ENCODE measurements at regions not wholly inside any gene's neighbourhood (a gene's known extent, or its start where the extent isn't known, plus 50 kb on each side); places are given as distances from the start of the nearest gene placed in this dataset.

DNA sequence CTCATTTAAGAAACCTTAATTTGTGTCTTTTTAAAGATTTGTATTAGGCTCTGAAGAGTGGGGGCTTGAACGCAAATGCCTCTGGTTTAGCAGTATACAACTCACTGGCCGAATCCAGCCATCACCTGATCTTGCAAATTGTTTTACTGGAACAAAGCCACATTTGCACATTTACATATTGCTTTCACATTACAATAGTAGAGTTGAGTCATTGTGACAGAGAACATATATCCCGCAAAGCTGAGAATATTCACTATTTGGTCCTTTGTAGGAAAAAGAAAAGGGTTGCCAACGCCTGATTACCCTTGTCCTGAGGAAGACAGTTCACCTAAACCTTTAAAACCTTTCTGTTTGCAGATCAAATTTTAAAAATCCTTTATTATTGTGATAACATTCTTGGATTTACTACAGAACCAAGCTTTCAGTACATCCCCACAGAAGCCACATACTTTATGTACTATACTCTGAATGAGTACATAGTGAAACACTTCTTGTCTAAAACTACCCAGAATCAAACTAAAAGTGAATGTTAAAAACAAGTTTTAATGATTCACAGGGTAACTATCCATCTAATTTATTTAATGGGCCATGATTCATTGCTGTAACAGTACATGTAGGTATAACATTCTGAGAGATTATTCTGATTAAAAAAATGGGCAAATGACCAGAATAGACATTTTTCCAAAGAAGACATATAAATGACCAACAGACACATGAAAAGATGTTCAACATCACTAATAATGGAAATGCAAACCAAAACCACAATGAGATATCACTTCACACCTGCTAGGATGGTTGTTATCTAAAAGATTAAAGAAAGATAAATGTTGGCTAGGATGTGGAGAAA lies 161.0 kb downstream of the SLC25A46 start:
- H3K27me3 ChIP-seq (ENCODE audit: low read depth, low read length), result no peaks in the 10 kb centered on the region
- H3K27ac ChIP-seq (ENCODE audit: low read length), result no peak overlapping the region
- no peak overlapping the region for H3K4me3 ChIP-seq (ENCODE audit: low read depth in 1 of 2, low read length in 2 of 2)
- H3K4me1 ChIP-seq (ENCODE audit: control insufficient read depth in 1 of 2, insufficient read depth in 2 of 2, low read length in 2 of 2), result no peaks in the 10 kb centered on the region
- H3K36me3 ChIP-seq (ENCODE audit: control insufficient read depth in 1 of 2, insufficient read depth in 2 of 2, low read length in 2 of 2), result no peaks in the 10 kb centered on the region
- no peaks in the 10 kb centered on the region for H3K9me3 ChIP-seq (ENCODE audit: control insufficient read depth in 1 of 2, low read length in 2 of 2)

DNA sequence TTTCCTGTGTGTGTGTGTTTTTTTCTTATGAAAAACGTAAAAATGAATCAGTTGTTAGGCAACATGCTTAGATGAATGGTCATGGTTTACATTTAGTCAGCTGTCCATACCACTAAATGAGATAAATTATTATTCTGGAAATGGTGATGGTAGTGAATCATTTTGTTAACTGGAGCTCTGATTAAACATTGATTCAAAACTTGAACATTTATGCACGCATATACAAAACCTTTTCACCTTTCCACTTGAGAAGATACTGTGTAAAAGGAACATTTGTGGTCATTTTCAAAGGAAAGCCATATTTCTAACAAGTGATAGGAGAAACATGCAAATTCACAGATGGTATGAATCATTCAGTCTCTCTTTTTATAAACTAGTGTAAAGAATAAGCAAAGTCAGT lies 162.0 kb downstream of the SLC25A46 start:
- Histone ChIP-seq H3K4me3 (ENCODE audit: low read depth in 1 of 2, low read length in 2 of 2) (no peak overlapping the region), H3K36me3 (ENCODE audit: control insufficient read depth in 1 of 2, insufficient read depth in 2 of 2, low read length in 2 of 2) (no peaks in the 10 kb centered on the region), H3K9me3 (ENCODE audit: control insufficient read depth in 1 of 2, low read length in 2 of 2) (no peaks in the 10 kb centered on the region), H3K27ac (ENCODE audit: low read length) (no peak overlapping the region), H3K4me1 (ENCODE audit: control insufficient read depth in 1 of 2, insufficient read depth in 2 of 2, low read length in 2 of 2) (no peaks in the 10 kb centered on the region), H3K27me3 (ENCODE audit: low read depth, low read length) (no peaks in the 10 kb centered on the region)

DNA sequence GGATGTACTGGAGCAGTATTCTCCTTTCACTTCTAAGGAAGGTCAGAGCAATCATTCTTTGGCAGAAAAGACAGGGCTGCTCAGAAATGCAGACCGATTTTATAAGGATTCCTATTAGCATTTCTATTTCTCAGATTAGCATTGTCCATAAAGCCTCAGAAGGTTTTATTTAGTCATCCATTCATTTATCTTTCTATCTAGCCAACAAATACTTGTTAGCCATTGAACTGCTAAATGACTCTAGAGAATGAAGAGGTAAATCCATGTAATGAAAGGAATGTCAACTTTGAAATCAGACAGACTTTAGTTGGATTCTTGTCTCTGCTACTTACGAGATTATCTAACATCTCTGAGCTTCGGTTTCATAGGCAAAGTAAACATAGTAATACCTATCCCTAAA lies 165.2 kb downstream of the SLC25A46 start:
- H3K9me3 ChIP-seq (ENCODE audit: control insufficient read depth in 1 of 2, low read length in 2 of 2), result no peaks in the 10 kb centered on the region
- H3K4me3 ChIP-seq (ENCODE audit: low read depth in 1 of 2, low read length in 2 of 2), result no peak overlapping the region
- H3K4me1 ChIP-seq (ENCODE audit: control insufficient read depth in 1 of 2, insufficient read depth in 2 of 2, low read length in 2 of 2), result no peaks in the 10 kb centered on the region
- no peaks in the 10 kb centered on the region for H3K27me3 ChIP-seq (ENCODE audit: low read depth, low read length)
- H3K36me3 ChIP-seq (ENCODE audit: control insufficient read depth in 1 of 2, insufficient read depth in 2 of 2, low read length in 2 of 2), result no peaks in the 10 kb centered on the region
- H3K27ac ChIP-seq (ENCODE audit: low read length), result no peak overlapping the region

GRCh38 chr5:110908848-110909247 lies 162.7 kb upstream of the TSLP start:
- Histone ChIP-seq H3K27me3 (ENCODE audit: low read depth, low read length) (no peaks in the 10 kb centered on the region), H3K36me3 (ENCODE audit: control insufficient read depth in 1 of 2, insufficient read depth in 2 of 2, low read length in 2 of 2) (no peaks in the 10 kb centered on the region), H3K27ac (ENCODE audit: low read length) (no peak overlapping the region), H3K4me1 (ENCODE audit: control insufficient read depth in 1 of 2, insufficient read depth in 2 of 2, low read length in 2 of 2) (peaks cover 0 to 4% of the 10 kb centered on the region in 2 donors), H3K9me3 (ENCODE audit: control insufficient read depth in 1 of 2, low read length in 2 of 2) (no peaks in the 10 kb centered on the region), H3K4me3 (ENCODE audit: low read depth in 1 of 2, low read length in 2 of 2) (no peak overlapping the region)

DNA sequence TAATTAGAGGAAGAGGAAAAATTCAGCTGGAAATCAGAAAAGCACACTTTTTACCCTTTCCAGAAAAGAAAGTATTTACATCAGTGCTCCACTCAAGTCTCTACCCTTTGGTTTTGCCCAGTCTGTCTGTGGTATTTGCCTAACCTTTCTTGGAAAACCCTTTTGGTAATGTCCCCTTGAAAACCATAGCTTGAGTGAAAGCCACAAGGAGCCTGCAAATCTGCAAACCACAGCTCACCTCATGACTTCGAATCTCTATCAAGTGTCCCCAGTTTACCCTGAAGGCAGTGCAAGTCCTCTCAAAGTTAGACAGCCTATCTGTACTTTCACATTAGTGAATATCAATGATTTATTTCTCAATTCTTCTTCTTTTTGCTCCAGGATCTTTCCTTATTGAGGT lies 162.1 kb upstream of the TSLP start:
- no peak overlapping the region for H3K4me3 ChIP-seq (ENCODE audit: low read depth in 1 of 2, low read length in 2 of 2)
- H3K27me3 ChIP-seq (ENCODE audit: low read depth, low read length), result no peaks in the 10 kb centered on the region
- no peak overlapping the region for H3K27ac ChIP-seq (ENCODE audit: low read length)
- H3K9me3 ChIP-seq (ENCODE audit: control insufficient read depth in 1 of 2, low read length in 2 of 2), result no peaks in the 10 kb centered on the region
- H3K36me3 ChIP-seq (ENCODE audit: control insufficient read depth in 1 of 2, insufficient read depth in 2 of 2, low read length in 2 of 2), result no peaks in the 10 kb centered on the region
- peaks cover 0 to 4% of the 10 kb centered on the region in 2 donors for H3K4me1 ChIP-seq (ENCODE audit: control insufficient read depth in 1 of 2, insufficient read depth in 2 of 2, low read length in 2 of 2)

DNA sequence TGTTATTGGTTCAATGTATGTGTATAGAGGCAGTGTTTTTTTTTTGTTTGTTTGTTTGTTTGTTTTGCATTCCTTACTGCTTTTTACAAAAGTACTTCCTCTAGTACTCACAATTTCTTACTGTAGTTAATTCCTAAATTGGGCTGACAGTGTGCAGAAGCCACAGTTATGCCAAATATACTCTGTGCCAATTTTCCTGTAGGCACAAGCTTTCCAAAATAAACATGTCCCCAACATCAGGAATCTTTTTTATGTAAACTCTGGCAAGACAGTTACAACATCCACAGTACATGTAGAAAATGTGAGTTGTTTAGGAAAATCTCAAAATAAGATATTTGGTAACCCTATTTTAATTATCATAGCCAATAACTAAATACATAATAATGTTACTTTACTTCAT lies 161.6 kb upstream of the TSLP start:
- H3K27me3 ChIP-seq (ENCODE audit: low read depth, low read length), result no peaks in the 10 kb centered on the region
- H3K27ac ChIP-seq (ENCODE audit: low read length), result no peak overlapping the region
- H3K9me3 ChIP-seq (ENCODE audit: control insufficient read depth in 1 of 2, low read length in 2 of 2), result no peaks in the 10 kb centered on the region
- H3K4me3 ChIP-seq (ENCODE audit: low read depth in 1 of 2, low read length in 2 of 2), result no peak overlapping the region
- H3K4me1 ChIP-seq (ENCODE audit: control insufficient read depth in 1 of 2, insufficient read depth in 2 of 2, low read length in 2 of 2), result peaks cover 0 to 4% of the 10 kb centered on the region in 2 donors
- no peaks in the 10 kb centered on the region for H3K36me3 ChIP-seq (ENCODE audit: control insufficient read depth in 1 of 2, insufficient read depth in 2 of 2, low read length in 2 of 2)

- H3K9me3 ChIP-seq (ENCODE audit: control insufficient read depth in 1 of 2, low read length in 2 of 2), result no peaks in the 10 kb centered on the region
- no peaks in the 10 kb centered on the region for H3K27me3 ChIP-seq (ENCODE audit: low read depth, low read length)
- H3K27ac ChIP-seq (ENCODE audit: low read length), result no peak overlapping the region
- no peak overlapping the region for H3K4me3 ChIP-seq (ENCODE audit: low read depth in 1 of 2, low read length in 2 of 2)
- peaks cover 0 to 19% of the 10 kb centered on the region in 2 donors for H3K4me1 ChIP-seq (ENCODE audit: control insufficient read depth in 1 of 2, insufficient read depth in 2 of 2, low read length in 2 of 2)
- H3K36me3 ChIP-seq (ENCODE audit: control insufficient read depth in 1 of 2, insufficient read depth in 2 of 2, low read length in 2 of 2), result no peaks in the 10 kb centered on the region
Measured at GRCh38 chr5:110913221-110913620, 158.3 kb upstream of the TSLP start.

- H3K9me3 ChIP-seq (ENCODE audit: control insufficient read depth in 1 of 2, low read length in 2 of 2), result no peaks in the 10 kb centered on the region
- H3K27ac ChIP-seq (ENCODE audit: low read length), result no peak overlapping the region
- peaks cover 0 to 15% of the 10 kb centered on the region in 2 donors for H3K4me1 ChIP-seq (ENCODE audit: control insufficient read depth in 1 of 2, insufficient read depth in 2 of 2, low read length in 2 of 2)
- H3K36me3 ChIP-seq (ENCODE audit: control insufficient read depth in 1 of 2, insufficient read depth in 2 of 2, low read length in 2 of 2), result no peaks in the 10 kb centered on the region
- no peaks in the 10 kb centered on the region for H3K27me3 ChIP-seq (ENCODE audit: low read depth, low read length)
- no peak overlapping the region for H3K4me3 ChIP-seq (ENCODE audit: low read depth in 1 of 2, low read length in 2 of 2)
Measured at GRCh38 chr5:110916381-110917049, 155.0 kb upstream of the TSLP start.

DNA sequence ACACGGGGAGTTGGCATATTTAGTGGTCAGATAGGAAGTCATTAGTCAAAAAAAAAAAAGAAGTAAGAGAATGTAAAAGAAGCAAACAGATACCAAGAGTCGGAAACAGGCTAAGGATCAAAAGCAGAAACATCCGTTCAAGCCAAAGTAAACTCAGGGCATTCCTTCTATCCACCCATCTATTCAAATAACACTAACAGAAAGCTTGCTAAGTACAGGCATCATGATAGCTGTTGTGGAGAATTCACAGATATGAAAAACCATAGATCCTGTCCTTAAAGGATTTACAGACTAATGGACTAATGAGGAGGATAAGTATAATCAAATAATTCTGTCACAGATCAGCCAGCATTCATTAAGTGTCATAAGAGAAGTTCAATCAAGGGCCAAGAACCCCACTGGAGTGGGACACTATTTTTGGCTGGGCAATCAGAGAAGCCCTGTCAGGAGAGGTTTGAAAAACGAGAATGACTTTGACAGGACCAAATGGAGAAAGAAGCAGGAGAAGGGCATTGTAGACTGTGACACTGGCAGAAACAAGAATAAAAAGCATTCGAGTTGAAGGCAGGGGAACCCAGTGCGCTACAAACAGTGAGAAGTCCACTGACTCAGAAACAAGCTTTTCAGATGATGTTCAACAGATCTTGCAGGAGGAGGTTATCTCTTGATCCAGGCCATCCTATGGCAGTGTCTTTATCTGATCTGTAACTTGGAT lies 154.2 kb upstream of the TSLP start:
- Histone ChIP-seq H3K27me3 (ENCODE audit: low read depth, low read length) (no peaks in the 10 kb centered on the region), H3K4me1 (ENCODE audit: control insufficient read depth in 1 of 2, insufficient read depth in 2 of 2, low read length in 2 of 2) (peaks cover 0 to 15% of the 10 kb centered on the region in 2 donors), H3K4me3 (ENCODE audit: low read depth in 1 of 2, low read length in 2 of 2) (no peak overlapping the region), H3K36me3 (ENCODE audit: control insufficient read depth in 1 of 2, insufficient read depth in 2 of 2, low read length in 2 of 2) (no peaks in the 10 kb centered on the region), H3K9me3 (ENCODE audit: control insufficient read depth in 1 of 2, low read length in 2 of 2) (no peaks in the 10 kb centered on the region), H3K27ac (ENCODE audit: low read length) (no peak overlapping the region)

GRCh38 chr5:110918683-110919082 lies 152.8 kb upstream of the TSLP start:
- Histone ChIP-seq H3K36me3 (ENCODE audit: control insufficient read depth in 1 of 2, insufficient read depth in 2 of 2, low read length in 2 of 2) (no peaks in the 10 kb centered on the region), H3K27ac (ENCODE audit: low read length) (no peak overlapping the region), H3K4me3 (ENCODE audit: low read depth in 1 of 2, low read length in 2 of 2) (no peak overlapping the region), H3K9me3 (ENCODE audit: control insufficient read depth in 1 of 2, low read length in 2 of 2) (no peaks in the 10 kb centered on the region), H3K27me3 (ENCODE audit: low read depth, low read length) (no peaks in the 10 kb centered on the region), H3K4me1 (ENCODE audit: control insufficient read depth in 1 of 2, insufficient read depth in 2 of 2, low read length in 2 of 2) (peaks cover 0 to 15% of the 10 kb centered on the region in 2 donors)

DNA sequence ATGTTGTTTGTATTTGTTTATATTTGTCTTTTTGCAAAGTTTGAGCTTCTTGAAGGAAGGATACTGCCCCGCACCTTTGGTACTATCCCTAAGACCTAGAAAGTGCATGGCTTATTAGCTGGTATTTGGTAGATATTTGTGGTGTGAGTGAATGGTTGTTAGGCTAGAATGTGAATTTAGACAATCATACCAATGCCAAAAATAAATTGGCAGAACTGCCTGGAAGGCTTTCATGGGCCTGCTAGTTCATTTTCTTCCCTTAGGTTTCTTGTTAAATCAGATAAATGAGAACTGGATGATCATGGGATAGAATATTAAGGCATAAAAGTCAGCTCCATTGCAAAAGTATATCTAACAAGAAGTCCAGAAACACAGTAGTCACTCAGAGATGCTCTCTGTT lies 147.5 kb upstream of the TSLP start:
- H3K27ac ChIP-seq (ENCODE audit: low read length), result no peak overlapping the region
- H3K27me3 ChIP-seq (ENCODE audit: low read depth, low read length), result no peaks in the 10 kb centered on the region
- H3K4me1 ChIP-seq (ENCODE audit: control insufficient read depth in 1 of 2, insufficient read depth in 2 of 2, low read length in 2 of 2), result peaks cover 0 to 5% of the 10 kb centered on the region in 2 donors
- no peak overlapping the region for H3K4me3 ChIP-seq (ENCODE audit: low read depth in 1 of 2, low read length in 2 of 2)
- H3K36me3 ChIP-seq (ENCODE audit: control insufficient read depth in 1 of 2, insufficient read depth in 2 of 2, low read length in 2 of 2), result no peaks in the 10 kb centered on the region
- H3K9me3 ChIP-seq (ENCODE audit: control insufficient read depth in 1 of 2, low read length in 2 of 2), result no peaks in the 10 kb centered on the region
